H1 (cell line): ENCODE measurements at regions not wholly inside any gene's neighbourhood (a gene's known extent, or its start where the extent isn't known, plus 50 kb on each side); places are given as distances from the start of the nearest gene placed in this dataset.

Source experiments
- TAF7 ChIP-seq: optimal IDR thresholded peaks from 2 replicates; pipeline ENCODE3; 2011; ENCODE audit warnings: low read depth, mild to moderate bottlenecking, inconsistent platforms, low read length, moderate library complexity, borderline replicate concordance

- TF ChIP-seq TAF7, result no peak
- TF ChIP-seq, all 59 proteins: peak for 0
Measured at GRCh38 chr6:140897804-140898573, 1234.7 kb upstream of the GJE1 start (continued).
